Hypothalamus (tissue), 51 donors: ENCODE measurements at regions not wholly inside any gene's neighbourhood (a gene's known extent, or its start where the extent isn't known, plus 50 kb on each side); places are given as distances from the start of the nearest gene placed in this dataset.

ENCODE experiments used
- DNase-seq, 51 donors: peaks; one replicate each; lab custom pipeline; 2025; lab: John Stamatoyannopoulos, UW

DNA sequence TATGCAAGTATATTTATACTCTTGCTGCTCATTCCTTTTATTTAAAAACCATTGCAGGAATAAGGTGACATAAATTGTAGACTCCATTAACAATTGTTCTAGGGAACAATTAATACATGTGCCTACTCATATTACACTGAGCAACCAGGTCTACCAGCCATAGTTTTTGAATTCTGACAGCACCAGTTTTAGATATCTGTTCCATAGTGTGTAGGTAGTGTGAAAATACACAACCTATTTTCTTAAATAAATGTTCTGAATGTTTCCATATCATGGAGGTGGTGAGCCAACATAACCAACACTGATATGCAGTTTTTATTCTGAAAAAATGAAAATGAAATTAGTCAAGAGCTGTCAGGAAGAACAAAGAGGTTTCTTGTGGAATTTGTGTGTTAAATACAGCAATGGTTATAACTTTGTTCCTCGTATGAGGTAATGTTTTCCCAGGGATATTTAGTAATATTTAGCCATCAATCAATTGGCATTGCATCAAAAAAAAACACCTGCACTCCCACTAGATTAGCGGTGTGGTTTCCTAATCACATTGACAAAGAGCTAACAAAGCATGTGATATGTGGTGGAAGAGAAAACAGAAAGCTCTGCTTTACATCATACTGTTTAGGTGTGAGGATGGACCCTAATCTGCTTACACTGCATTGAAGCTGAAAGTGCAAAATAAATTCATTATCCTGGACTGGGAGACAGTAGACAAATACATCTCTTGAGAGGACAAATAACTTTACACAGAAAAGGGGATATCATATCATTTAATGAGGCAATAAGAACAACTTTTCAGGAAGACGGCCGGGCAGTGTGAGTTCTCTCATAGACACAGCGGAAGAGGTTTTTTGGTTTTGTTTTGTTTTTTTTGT lies 369.5 kb upstream of the THBS1 start:
- DNase-seq, result no peak

DNA sequence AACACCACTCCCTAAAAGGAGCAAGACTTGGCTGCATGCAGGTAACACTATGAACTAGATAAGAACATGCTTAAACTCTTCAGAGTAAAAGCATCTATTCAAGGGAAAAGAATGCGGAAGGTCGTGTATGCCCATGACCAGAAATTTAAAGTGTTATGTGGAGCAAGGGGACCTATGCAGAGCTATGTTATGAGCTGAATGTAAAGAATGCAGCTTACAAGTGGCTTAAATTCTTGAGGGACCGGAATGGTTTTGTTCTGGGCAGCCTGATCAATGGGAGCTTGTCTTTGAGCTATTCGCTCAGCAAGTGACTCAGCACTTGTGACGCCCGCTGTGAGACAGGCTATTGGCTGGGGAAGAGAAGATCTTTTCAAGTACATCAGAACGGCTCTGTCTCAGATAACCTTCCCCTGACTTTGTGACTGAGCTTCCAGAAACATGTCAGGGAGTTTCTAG lies 367.5 kb upstream of the THBS1 start:
- DNase-seq, result peak in 19 of 51 donors; percentile 1 to 63 (median 17)

DNA sequence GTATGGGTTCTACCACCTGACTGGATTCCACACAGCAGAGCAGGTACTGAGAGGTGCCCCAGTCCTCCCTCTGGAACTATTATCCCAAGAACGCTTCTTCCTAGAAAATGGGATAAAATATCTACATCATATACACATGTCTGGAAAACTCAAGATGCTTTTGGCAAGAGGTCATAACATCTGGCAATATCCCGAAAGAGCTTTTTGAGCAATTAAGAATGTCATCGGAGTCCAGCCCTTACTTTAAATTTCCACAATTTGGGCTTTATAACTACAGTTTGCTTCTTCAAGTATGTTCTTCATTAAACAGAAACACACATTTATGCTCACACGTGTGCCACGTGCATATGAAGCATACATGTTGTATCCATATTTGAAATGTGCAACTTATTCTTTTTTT lies 365.9 kb upstream of the THBS1 start:
- no peak for DNase-seq

DNA sequence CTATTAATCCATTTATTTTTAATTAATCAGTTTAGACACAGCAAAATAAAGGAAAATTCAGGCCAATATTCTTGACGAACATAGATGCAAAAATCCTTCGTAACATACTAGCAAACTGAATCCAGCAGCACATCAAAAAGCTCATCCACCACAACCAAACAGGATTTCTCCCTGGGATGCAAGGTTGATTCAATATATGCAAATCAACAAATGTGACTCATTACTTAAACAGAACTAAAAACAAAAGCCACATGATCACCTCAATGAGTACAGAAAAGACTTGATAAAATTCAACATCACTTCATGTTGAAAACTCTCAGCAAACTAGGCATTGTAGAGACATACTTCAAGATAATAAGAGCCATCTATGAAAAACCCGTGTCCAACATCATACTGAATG lies 364.1 kb upstream of the THBS1 start:
- DNase-seq, result no peak

GRCh38 chr15:39219608-39220007 lies 361.3 kb upstream of the THBS1 start:
- no peak for DNase-seq

GRCh38 chr15:39226169-39226937 lies 354.5 kb upstream of the THBS1 start:
- no peak for DNase-seq

DNA sequence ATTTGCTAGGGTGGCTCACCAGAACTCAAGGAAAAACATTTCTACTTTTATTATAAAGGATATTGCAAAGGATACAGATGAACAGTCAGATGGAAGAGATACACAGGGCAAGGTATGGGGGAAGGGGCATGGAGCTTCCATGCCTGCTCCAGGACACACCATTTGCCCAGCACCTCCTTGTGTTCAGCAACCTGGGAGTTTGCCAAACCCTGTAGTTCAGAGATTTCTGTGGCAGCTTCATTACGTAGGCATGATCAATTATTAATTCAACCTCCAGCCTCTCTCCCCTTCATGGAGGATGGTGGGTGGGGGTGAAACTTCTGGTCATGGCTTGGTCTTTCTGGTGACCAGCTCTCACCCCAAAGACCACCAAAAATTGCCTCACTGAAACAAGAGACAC lies 353.9 kb upstream of the THBS1 start:
- DNase-seq, result no peak

DNA sequence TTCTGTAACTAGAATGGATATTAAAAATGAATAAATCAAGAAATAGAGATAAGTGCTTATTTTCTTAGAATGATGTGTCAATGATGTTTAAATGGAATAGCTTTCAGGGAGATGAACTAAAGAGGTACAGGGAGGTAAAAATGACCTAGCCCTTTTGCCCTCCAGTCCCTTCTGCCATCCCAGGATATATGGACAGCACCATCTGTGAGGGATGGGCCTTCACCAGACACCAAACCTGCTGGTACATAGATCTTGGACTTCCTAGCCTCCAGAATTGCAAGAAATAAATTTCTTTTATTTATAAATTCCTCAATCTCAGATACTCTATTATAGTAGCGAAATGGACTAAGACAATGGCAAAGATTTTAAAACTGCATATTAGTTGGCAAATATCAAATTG lies 352.0 kb upstream of the THBS1 start:
- no peak for DNase-seq

DNA sequence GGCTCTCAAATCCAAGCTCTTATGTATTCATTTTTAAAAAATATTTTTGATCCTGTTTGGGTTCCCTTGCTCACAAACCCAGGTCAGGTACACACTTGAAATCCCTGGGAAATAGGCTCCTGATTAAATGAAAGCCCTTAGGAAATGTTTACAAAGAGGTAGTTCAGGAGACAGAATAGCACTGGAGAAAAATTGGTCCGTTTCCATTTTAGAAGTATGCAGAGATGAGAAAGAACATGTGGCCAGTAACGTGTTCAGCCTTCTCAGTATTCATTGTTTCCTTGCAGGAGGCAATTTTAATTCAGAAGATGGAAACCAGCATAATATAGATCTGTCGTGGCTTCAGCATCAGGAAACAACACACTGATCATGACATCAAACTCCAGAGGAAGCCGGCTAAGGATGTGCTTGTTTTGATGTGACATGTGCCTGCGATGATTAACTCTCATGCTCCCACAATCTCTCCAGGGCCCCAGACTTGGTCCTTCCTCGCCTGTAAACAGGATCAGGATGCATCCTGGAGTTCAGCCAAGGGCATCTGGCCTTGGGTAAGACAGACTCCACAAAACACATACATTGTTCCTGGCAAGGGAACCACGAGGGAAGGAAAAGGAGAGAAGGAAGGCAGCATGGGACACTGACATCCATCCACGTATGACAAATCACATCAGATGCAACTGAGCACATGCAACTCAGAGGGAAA lies 350.5 kb upstream of the THBS1 start:
- DNase-seq, result peak in 1 of 51 donors; percentile 3

DNA sequence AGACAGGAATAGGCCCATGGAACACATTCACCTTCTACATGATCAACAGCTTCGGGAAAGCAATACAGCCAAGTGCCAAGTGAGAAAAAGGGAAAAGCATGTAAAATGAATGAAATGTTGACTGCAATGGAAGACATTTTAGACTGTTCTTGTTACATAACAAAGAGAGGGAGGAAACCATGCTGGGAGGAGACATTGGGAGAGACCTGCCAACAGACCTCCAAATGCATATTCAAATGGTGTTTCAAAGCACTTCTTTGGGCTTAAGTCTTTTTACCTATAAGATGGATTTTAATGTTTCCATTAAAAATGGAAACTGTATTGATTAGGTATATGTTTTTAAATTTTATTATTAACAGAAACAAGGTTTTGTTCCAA lies 350.0 kb upstream of the THBS1 start:
- DNase-seq, result no peak

DNA sequence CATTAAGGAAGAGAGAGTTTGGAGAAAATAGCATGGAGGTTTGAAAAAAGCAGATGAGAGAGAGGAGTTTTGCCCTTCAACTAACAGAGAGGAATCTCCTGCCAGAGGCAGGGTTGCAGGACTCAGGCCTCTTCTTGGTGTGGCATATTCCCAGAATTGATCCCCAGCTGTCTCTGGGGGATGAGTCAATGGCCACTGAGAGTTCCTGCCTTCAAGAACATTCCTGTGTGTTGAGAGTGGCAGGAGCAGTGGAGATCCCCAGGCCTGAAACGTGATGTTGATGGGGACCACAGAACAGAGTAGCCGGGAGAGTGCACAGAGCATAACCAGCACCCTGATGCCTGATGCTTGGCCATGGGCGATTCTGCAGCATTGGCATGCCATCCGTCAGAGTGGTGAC lies 348.4 kb upstream of the THBS1 start:
- DNase-seq, result no peak

- no peak for DNase-seq
Measured at GRCh38 chr15:39235084-39235795, 345.6 kb upstream of the THBS1 start.

DNA sequence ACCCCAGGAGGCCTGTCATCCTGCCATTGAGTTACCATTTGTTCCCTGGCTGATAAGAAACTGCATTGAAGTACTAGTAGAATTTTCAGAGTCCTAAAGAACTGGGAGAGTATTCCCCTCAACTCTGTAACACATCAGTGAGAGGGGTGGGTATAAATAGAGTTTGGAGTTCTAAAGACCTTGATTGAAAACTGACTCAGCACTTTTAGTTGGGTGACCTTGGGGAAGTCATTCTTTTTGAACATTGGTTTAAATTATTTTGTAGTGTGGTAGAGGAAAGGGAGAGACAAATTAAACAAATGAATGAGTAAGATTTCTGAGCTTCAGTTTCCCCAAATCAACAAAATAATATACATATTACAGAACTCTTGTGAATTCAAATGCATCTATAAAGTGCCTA lies 344.5 kb upstream of the THBS1 start:
- no peak for DNase-seq

- no peak for DNase-seq
Measured at GRCh38 chr15:39238443-39238842, 342.4 kb upstream of the THBS1 start.

DNA sequence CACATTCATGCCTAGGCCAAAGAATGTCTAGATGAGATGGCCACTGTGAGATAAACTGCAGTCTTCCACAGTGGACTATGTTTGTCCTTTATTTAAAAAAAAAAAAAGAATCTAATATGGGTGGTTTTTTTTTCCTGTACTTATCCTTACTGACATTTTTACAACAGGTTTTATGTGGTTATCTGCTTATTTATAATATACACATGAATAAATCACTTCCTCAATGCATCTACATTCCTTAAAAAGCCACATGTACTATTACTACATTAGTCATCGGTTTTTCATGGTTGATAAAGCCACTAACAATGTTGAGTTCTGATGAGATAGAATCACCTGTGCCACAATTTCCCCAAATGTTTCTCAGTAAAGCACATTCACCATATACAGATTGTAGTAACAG lies 341.3 kb upstream of the THBS1 start:
- no peak for DNase-seq

DNA sequence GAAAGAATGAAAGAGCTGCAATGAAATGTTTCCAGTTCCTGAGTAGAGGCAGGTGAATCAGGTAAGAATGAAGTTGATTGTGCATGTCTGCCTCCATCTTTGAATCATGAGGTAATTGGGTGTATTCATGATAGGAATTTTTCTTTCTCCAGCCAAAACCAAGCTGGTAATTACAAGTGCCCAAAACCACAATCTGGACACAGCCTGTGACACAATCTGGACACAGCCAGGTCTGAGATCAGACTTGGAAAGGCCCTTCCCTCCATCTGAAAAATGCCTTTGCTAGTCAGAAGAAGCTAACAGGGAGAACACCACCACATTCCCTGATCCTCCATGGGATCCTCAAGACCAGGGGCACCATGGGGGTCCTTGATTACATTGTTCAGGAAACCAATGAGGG lies 338.5 kb upstream of the THBS1 start:
- DNase-seq, result no peak

DNA sequence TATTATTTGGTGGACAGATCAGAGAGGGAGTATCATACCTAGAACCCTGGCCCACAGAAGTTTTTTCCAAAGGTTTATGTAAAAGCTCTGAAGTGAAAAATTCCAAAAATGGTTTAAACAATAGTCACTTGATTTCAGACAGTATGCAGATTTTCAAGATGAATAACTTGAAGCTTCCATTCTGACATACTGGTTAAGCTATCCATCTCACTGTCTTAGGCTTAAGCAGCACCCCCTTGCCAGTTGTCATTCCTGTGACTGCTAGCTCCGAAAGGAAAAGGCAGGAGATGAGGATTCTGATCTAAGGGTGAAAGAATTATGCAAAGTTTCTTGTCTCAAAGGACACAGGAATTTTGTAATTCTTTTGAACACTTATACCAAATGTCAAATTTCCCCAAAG lies 337.5 kb upstream of the THBS1 start:
- DNase-seq, result no peak

GRCh38 chr15:39244776-39245175 lies 336.1 kb upstream of the THBS1 start:
- DNase-seq, result no peak

- DNase-seq, result no peak
Measured at GRCh38 chr15:39246523-39246922, 334.4 kb upstream of the THBS1 start.

GRCh38 chr15:39247574-39247973 lies 333.3 kb upstream of the THBS1 start:
- DNase-seq, result no peak

- DNase-seq, result peak in 2 of 51 donors; percentile 5 to 16
Measured at GRCh38 chr15:39248204-39248603, 332.7 kb upstream of the THBS1 start.
